ENCODE measurements at regions not wholly inside any gene's neighbourhood (a gene's known extent, or its start where the extent isn't known, plus 50 kb on each side); places are given as distances from the start of the nearest gene placed in this dataset.

DNA sequence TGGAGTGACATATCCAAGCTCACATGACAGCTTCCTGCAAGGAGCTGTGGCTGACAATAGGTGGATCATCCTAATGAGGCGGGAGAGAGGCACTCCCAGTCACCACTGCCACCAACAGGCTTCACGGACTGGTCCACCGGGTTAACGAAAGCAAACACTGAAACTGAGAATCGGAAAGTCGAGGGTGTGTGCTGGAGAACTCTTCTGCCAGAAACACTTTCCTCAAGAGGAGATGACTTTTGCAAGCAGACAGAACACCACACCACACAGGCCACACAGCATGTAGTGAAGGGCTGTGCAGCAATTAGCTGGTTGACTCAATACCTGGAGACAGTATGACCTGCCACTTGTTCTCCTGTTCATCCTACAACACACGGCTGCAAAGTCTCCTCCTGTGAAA lies 53.0 kb upstream of the DNAJA2 start:
- TF ChIP-seq ZNF747 (CRISPR knock-in tag; IDR thresholded peaks at IDR 0.05; ENCODE audit: borderline replicate concordance) (no peak), RFX5 (IDR thresholded peaks at IDR 0.05; ENCODE audit: low read depth, low read length) (no peak), NBN (conservative IDR thresholded peaks at IDR 0.05) (no peak), BHLHE40 (IDR thresholded peaks at IDR 0.05; ENCODE audit: low read length) (no peak), ZNF335 (CRISPR knock-in tag; IDR thresholded peaks at IDR 0.05) (no peak), NFIB (CRISPR knock-in tag; IDR thresholded peaks at IDR 0.05; ENCODE audit: borderline replicate concordance) (no peak), FOXK2 (IDR thresholded peaks at IDR 0.05) (no peak), RAD21 (CRISPR knock-in tag; IDR thresholded peaks at IDR 0.05) (no peak), TARDBP (CRISPR knock-in tag; IDR thresholded peaks at IDR 0.05) (no peak), EED (CRISPR knock-in tag; IDR thresholded peaks at IDR 0.05) (no peak)
- TF ChIP-seq, protein P1, sequence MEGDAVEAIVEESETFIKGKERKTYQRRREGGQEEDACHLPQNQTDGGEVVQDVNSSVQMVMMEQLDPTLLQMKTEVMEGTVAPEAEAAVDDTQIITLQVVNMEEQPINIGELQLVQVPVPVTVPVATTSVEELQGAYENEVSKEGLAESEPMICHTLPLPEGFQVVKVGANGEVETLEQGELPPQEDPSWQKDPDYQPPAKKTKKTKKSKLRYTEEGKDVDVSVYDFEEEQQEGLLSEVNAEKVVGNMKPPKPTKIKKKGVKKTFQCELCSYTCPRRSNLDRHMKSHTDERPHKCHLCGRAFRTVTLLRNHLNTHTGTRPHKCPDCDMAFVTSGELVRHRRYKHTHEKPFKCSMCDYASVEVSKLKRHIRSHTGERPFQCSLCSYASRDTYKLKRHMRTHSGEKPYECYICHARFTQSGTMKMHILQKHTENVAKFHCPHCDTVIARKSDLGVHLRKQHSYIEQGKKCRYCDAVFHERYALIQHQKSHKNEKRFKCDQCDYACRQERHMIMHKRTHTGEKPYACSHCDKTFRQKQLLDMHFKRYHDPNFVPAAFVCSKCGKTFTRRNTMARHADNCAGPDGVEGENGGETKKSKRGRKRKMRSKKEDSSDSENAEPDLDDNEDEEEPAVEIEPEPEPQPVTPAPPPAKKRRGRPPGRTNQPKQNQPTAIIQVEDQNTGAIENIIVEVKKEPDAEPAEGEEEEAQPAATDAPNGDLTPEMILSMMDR (CRISPR knock-in tag; IDR thresholded peaks at IDR 0.05), result no peak
- TF ChIP-seq, protein P2, sequence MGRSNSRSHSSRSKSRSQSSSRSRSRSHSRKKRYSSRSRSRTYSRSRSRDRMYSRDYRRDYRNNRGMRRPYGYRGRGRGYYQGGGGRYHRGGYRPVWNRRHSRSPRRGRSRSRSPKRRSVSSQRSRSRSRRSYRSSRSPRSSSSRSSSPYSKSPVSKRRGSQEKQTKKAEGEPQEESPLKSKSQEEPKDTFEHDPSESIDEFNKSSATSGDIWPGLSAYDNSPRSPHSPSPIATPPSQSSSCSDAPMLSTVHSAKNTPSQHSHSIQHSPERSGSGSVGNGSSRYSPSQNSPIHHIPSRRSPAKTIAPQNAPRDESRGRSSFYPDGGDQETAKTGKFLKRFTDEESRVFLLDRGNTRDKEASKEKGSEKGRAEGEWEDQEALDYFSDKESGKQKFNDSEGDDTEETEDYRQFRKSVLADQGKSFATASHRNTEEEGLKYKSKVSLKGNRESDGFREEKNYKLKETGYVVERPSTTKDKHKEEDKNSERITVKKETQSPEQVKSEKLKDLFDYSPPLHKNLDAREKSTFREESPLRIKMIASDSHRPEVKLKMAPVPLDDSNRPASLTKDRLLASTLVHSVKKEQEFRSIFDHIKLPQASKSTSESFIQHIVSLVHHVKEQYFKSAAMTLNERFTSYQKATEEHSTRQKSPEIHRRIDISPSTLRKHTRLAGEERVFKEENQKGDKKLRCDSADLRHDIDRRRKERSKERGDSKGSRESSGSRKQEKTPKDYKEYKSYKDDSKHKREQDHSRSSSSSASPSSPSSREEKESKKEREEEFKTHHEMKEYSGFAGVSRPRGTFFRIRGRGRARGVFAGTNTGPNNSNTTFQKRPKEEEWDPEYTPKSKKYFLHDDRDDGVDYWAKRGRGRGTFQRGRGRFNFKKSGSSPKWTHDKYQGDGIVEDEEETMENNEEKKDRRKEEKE (IDR thresholded peaks at IDR 0.05), result no peak
- TF ChIP-seq, protein P3, sequence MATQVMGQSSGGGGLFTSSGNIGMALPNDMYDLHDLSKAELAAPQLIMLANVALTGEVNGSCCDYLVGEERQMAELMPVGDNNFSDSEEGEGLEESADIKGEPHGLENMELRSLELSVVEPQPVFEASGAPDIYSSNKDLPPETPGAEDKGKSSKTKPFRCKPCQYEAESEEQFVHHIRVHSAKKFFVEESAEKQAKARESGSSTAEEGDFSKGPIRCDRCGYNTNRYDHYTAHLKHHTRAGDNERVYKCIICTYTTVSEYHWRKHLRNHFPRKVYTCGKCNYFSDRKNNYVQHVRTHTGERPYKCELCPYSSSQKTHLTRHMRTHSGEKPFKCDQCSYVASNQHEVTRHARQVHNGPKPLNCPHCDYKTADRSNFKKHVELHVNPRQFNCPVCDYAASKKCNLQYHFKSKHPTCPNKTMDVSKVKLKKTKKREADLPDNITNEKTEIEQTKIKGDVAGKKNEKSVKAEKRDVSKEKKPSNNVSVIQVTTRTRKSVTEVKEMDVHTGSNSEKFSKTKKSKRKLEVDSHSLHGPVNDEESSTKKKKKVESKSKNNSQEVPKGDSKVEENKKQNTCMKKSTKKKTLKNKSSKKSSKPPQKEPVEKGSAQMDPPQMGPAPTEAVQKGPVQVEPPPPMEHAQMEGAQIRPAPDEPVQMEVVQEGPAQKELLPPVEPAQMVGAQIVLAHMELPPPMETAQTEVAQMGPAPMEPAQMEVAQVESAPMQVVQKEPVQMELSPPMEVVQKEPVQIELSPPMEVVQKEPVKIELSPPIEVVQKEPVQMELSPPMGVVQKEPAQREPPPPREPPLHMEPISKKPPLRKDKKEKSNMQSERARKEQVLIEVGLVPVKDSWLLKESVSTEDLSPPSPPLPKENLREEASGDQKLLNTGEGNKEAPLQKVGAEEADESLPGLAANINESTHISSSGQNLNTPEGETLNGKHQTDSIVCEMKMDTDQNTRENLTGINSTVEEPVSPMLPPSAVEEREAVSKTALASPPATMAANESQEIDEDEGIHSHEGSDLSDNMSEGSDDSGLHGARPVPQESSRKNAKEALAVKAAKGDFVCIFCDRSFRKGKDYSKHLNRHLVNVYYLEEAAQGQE (IDR thresholded peaks at IDR 0.05; ENCODE audit: borderline replicate concordance in 1 of 2, low read depth in 1 of 2, low read length in 2 of 2), result no peak
